Small intestine (tissue), 7 donors: ENCODE measurements at regions not wholly inside any gene's neighbourhood (a gene's known extent, or its start where the extent isn't known, plus 50 kb on each side); places are given as distances from the start of the nearest gene placed in this dataset.

Experiments
- DNase-seq, 2 donors: peaks; one replicate each; pipeline versions ENCODE4 v3.0.0 to v3.0.0-alpha.2; 2013
- FAIRE-seq: peaks from 2 replicates; lab custom pipeline; 2012; peaks lifted over from hg19 to GRCh38; lab: Jason Lieb, UNC
- H3K27ac ChIP-seq, 3 donors: one replicate each; pipeline ENCODE4 v1.5.1; 2013; ENCODE audit warnings: low read length in 2 of 3, mild to moderate bottlenecking in 2 of 3, control low read depth in 1 of 3, inconsistent platforms in 1 of 3, low read depth in 1 of 3, moderate library complexity in 1 of 3
- H3K27me3 ChIP-seq, 3 donors: one replicate each; pipeline ENCODE4 v1.6.1; 2013; ENCODE audit warnings: low read length in 3 of 3, inconsistent platforms in 1 of 3; ENCODE audit not compliant: control insufficient read depth in 3 of 3, insufficient read depth in 3 of 3
- H3K36me3 ChIP-seq, 3 donors: one replicate each; pipeline ENCODE4 v1.6.1; 2013; ENCODE audit warnings: low read length in 3 of 3, inconsistent platforms in 1 of 3, low read depth in 1 of 3, mild to moderate bottlenecking in 1 of 3, moderate library complexity in 1 of 3; ENCODE audit not compliant: control insufficient read depth in 3 of 3, insufficient read depth in 2 of 3
- H3K4me1 ChIP-seq, 3 donors: one replicate each; pipeline ENCODE4 v1.6.1; 2013; ENCODE audit warnings: low read length in 2 of 3, inconsistent platforms in 1 of 3, low read depth in 1 of 3, mild to moderate bottlenecking in 1 of 3, moderate library complexity in 1 of 3; ENCODE audit not compliant: control insufficient read depth in 3 of 3, insufficient read depth in 2 of 3
- H3K4me3 ChIP-seq, 3 donors: one replicate each; pipeline ENCODE4 v1.5.1; 2013; ENCODE audit warnings: low read length in 3 of 3, control low read depth in 1 of 3, inconsistent platforms in 1 of 3, low read depth in 1 of 3, mild to moderate bottlenecking in 1 of 3, moderate library complexity in 1 of 3
- H3K9me3 ChIP-seq, 2 donors: one replicate each; pipeline ENCODE4 v1.6.1; 2013; ENCODE audit warnings: low read depth in 1 of 2, low read length in 1 of 2; ENCODE audit not compliant: control insufficient read depth in 2 of 2, insufficient read depth in 1 of 2
- WGBS, 3 donors: extraction: QIAGEN DNeasy Blood & Tissue Kit; methylation state at CpG; one replicate each; pipeline ENCODE4 v1.1.7; 2013; 5-methylcytosine and 5-hydroxymethylcytosine counted together
- donor health status: healthy with polysubstance abuse.
- donor health status: control.
- donor health status: control.
- donor health status: Bipolar disorder and iron deficiency.
- donor health status: healthy.

DNA sequence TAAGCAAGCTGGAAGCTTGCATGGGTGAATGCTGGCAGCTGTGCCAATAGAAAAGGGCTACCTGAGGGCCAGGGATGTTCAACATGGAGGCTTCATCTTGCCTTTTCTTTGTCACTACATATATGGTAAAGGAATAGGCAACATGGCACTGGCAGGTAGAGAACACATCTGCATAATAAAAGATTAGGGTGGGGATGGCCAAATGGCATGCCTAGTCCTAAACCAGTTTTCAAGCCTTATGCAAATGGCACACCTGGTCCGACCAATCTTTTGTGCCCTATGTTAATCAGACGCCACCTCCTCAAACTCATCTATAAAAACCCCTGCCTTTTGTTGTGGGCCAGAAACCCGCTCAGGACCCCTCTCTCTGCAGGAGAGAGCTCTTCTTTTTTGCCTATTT is 216.8 kb upstream of the PROK2 start:
- WGBS, 3 donors = 54 to 80% (median 63%) methylated on average over 3 of the region's 3 CpGs
- Histone ChIP-seq H3K4me3 (no peak overlapping the region), H3K4me1 (peaks cover 0 to 4% (median 0%) of the 10 kb centered on the region in 3 donors), H3K27me3 (no peaks in the 10 kb centered on the region), H3K9me3 (no peaks in the 10 kb centered on the region), H3K27ac (no peak overlapping the region), H3K36me3 (no peaks in the 10 kb centered on the region)
- no peak for FAIRE-seq
- no peak for DNase-seq

GRCh38 chr3:71998995-71999673 is 214.2 kb upstream of the PROK2 start:
- H3K36me3 ChIP-seq = no peaks in the 10 kb centered on the region
- no peak for DNase-seq
- peaks cover 0 to 4% (median 2%) of the 10 kb centered on the region in 3 donors for H3K27me3 ChIP-seq
- H3K4me1 ChIP-seq = no peaks in the 10 kb centered on the region
- whole genome bisulfite sequencing, 3 donors = 64 to 90% (median 71%) methylated on average over 3 of the region's 3 CpGs
- H3K9me3 ChIP-seq = no peaks in the 10 kb centered on the region
- no peak for FAIRE-seq
- no peak overlapping the region for H3K4me3 ChIP-seq
- no peak overlapping the region for H3K27ac ChIP-seq

- no peaks in the 10 kb centered on the region for H3K4me1 ChIP-seq
- no peak overlapping the region for H3K4me3 ChIP-seq
- no peak for DNase-seq
- no peaks in the 10 kb centered on the region for H3K36me3 ChIP-seq
- H3K27me3 ChIP-seq = peaks cover 0 to 4% (median 2%) of the 10 kb centered on the region in 3 donors
- no peaks in the 10 kb centered on the region for H3K9me3 ChIP-seq
- WGBS, 3 donors = 71 to 78% (median 75%) methylated on average over 4 of the region's 4 CpGs
- H3K27ac ChIP-seq = no peak overlapping the region
- no peak for FAIRE-seq
Observed at GRCh38 chr3:71997066-71997653, 212.2 kb upstream of the PROK2 start.

DNA sequence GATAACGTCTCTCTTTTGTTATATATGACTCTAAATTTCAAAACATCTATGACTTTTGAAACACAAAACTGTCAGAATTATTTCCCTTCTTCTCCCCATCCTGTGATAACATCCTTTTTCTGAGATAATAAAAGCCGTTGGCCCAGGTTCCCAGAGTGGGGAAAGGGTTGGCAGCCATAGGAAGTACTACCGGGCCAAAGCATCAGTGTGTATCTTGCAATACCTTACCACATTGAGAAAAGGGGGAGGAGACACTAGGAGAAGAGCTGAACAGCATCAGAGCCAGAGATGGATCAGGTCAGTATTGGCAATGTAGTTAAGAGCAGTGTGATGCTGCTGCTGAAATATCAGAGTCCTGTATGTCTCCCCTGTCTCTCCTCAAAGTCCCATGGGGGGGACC is 210.0 kb upstream of the PROK2 start:
- no peaks in the 10 kb centered on the region for H3K36me3 ChIP-seq
- DNase-seq (no peak), FAIRE-seq (no peak)
- peaks cover 0 to 8% of the 10 kb centered on the region in 2 donors for H3K9me3 ChIP-seq
- WGBS, 3 donors = 46 to 60% (median 49%) methylated on average over 3 of the region's 3 CpGs
- H3K27ac ChIP-seq = no peak overlapping the region
- H3K4me3 ChIP-seq = no peak overlapping the region
- no peaks in the 10 kb centered on the region for H3K4me1 ChIP-seq
- peaks cover 0 to 4% (median 2%) of the 10 kb centered on the region in 3 donors for H3K27me3 ChIP-seq

DNA sequence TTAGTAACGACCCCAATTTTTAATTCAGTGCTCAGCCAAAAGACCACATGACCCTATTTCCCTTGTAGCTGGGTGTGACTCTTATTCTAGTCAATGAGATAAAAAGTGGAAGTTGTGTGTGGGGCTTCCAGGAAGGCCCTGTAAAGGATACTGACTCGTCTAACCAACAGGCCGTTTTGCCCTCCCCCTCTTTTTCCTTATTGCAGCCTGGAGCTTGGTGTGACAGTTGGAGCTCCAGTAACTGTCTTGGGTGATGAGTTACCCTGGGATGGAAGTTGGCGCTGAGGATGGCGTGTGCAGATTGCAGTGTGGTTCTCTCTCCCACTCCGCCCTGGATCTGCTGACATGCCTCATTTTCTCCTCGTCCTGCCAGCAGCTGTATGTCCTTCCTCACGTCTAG is 209.3 kb upstream of the PROK2 start:
- Histone ChIP-seq H3K27ac (no peak overlapping the region), H3K4me1 (no peaks in the 10 kb centered on the region), H3K9me3 (peaks cover 0 to 8% of the 10 kb centered on the region in 2 donors), H3K4me3 (no peak overlapping the region), H3K36me3 (no peaks in the 10 kb centered on the region), H3K27me3 (peaks cover 0 to 4% (median 2%) of the 10 kb centered on the region in 3 donors)
- DNase-seq = no peak
- FAIRE-seq = no peak
- 79 to 87% (median 82%) methylated on average over 8 of the region's 8 CpGs for WGBS, 3 donors

DNA sequence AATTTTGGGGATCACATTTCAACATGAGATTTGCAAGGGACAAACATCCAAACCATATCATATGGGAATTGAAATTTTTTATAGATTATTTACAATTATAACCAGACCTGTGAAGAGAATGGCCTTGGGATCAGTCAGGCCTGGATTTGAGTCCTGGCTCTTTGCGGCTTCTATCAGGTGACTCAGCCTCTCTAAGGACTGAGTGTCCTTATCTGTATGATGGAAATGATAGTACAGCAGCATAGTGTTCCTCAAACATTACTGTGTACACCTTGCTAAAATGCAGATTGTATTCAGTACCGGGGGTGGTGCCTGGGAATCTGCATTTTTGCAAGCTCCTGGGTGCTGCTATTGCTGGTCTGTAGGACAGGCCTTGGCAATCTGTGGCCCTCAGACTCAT is 206.7 kb upstream of the PROK2 start:
- WGBS, 3 donors = 48 to 94% (median 57%) methylated on average over 2 of the region's 2 CpGs
- DNase-seq (peak in 1 of 2 donors; percentile 59), FAIRE-seq (no peak)
- no peak overlapping the region for H3K4me3 ChIP-seq
- H3K4me1 ChIP-seq = peaks cover 0 to 8% (median 0%) of the 10 kb centered on the region in 3 donors
- no peaks in the 10 kb centered on the region for H3K36me3 ChIP-seq
- peaks cover 0 to 8% of the 10 kb centered on the region in 2 donors for H3K9me3 ChIP-seq
- H3K27ac ChIP-seq = no peak overlapping the region
- H3K27me3 ChIP-seq = peaks cover 0 to 4% (median 2%) of the 10 kb centered on the region in 3 donors

DNA sequence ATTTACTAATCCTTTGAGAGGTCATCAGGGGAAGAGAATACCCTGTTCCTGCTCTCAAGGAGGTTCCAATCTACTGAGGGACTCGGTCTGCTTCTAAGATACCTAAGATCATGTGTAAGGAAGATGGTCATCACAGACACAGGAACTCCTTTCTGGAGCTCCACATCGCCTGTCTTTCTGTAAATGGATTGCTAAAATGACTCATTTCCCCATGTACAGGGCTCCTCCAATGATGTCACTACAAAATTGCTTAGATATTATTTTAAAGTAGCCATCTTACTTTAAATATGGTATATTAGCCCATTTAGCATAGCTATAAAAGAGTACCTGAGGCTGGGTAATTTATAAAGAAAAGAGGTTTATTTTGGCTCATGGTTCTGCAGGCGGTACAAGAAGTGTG is 206.1 kb upstream of the PROK2 start:
- FAIRE-seq (no peak), DNase-seq (no peak)
- Histone ChIP-seq H3K27me3 (no peaks in the 10 kb centered on the region), H3K36me3 (no peaks in the 10 kb centered on the region), H3K4me3 (no peak overlapping the region), H3K9me3 (peaks cover 0 to 8% of the 10 kb centered on the region in 2 donors), H3K4me1 (peaks cover 0 to 10% (median 0%) of the 10 kb centered on the region in 3 donors), H3K27ac (no peak overlapping the region)
- WGBS, 3 donors = 79 to 93% (median 84%) methylated on average over 3 of the region's 3 CpGs

GRCh38 chr3:71990545-71990944 is 205.6 kb upstream of the PROK2 start:
- Histone ChIP-seq H3K9me3 (peaks cover 0 to 8% of the 10 kb centered on the region in 2 donors), H3K4me1 (peaks cover 0 to 10% (median 0%) of the 10 kb centered on the region in 3 donors), H3K4me3 (no peak overlapping the region), H3K27ac (no peak overlapping the region), H3K36me3 (no peaks in the 10 kb centered on the region), H3K27me3 (no peaks in the 10 kb centered on the region)
- FAIRE-seq (no peak), DNase-seq (no peak)
